A673 (cell line): ENCODE measurements at regions not wholly inside any gene's neighbourhood (a gene's known extent, or its start where the extent isn't known, plus 50 kb on each side); places are given as distances from the start of the nearest gene placed in this dataset.

Source experiments
- BruUV-seq: library from RNA; stranded (reverse); fragments of 400-500 nt; replicated peaks from 2 replicates; lab custom pipeline; 2021; lab: Mats Ljungman, UMichigan
- CTCF ChIA-PET: fragments of 300-600 bp; sonication (Branson Sonifier 250); formaldehyde crosslinking; loops from one replicate; lab custom pipeline; 2022; ENCODE audit warnings: antibody characterized with exemption; lab: Charles Lee
- POLR2A ChIA-PET: fragments of 300-600 bp; sonication (Branson Sonifier 250); formaldehyde crosslinking; loops from one replicate; lab custom pipeline; 2022; ENCODE audit warnings: antibody characterized with exemption; ENCODE audit not compliant: low non-redundant PET; lab: Charles Lee
- DNase-seq: peaks from one replicate; pipeline ENCODE4 v3.0.0-alpha.2; 2015; ENCODE audit warnings: low spot score
- H3K27ac ChIP-seq: fragments of 200-600 bp; sonication (generic); 2 replicates; pipeline ENCODE4 v1.5.1; 2016; ENCODE audit warnings: mixed run types, low read depth, mild to moderate bottlenecking, mixed read lengths, antibody characterized with exemption, low read length; ENCODE audit not compliant: poor library complexity, severe bottlenecking
- H3K27me3 ChIP-seq: fragments of 200-600 bp; sonication (generic); replicated peaks from 2 replicates; pipeline ENCODE4 v1.6.1; 2017; ENCODE audit warnings: mixed run types, low read depth, mild to moderate bottlenecking, mixed read lengths, antibody characterized with exemption, low read length; ENCODE audit not compliant: insufficient read depth, poor library complexity
- H3K36me3 ChIP-seq: fragments of 200-600 bp; sonication (generic); 2 replicates; pipeline ENCODE4 v1.6.1; 2016; ENCODE audit warnings: mixed run types, mild to moderate bottlenecking, mixed read lengths, antibody characterized with exemption, low read length; ENCODE audit not compliant: insufficient read depth, poor library complexity, severe bottlenecking
- H3K4me1 ChIP-seq: fragments of 200-600 bp; sonication (generic); 2 replicates; pipeline ENCODE4 v1.6.1; 2017; ENCODE audit warnings: mixed run types, mild to moderate bottlenecking, mixed read lengths, antibody characterized with exemption, low read length; ENCODE audit not compliant: insufficient read depth, poor library complexity, severe bottlenecking
- H3K4me3 ChIP-seq: fragments of 200-600 bp; sonication (generic); 2 replicates; pipeline ENCODE4 v1.5.1; 2016; ENCODE audit warnings: low read depth, mixed run types, mild to moderate bottlenecking, mixed read lengths, low read length; ENCODE audit not compliant: poor library complexity, severe bottlenecking
- H3K9me3 ChIP-seq: fragments of 200-600 bp; sonication (generic); 2 replicates; pipeline ENCODE4 v1.6.1; 2016; ENCODE audit warnings: mixed run types, low read depth, mild to moderate bottlenecking, mixed read lengths, antibody characterized with exemption, low read length; ENCODE audit not compliant: poor library complexity, severe bottlenecking
- EZH2 ChIP-seq: fragments of 200-600 bp; sonication (generic); IDR thresholded peaks from 2 replicates; pipeline ENCODE4 v1.6.1; 2017; ENCODE audit warnings: borderline replicate concordance, low read depth, mild to moderate bottlenecking, mixed read lengths, antibody characterized with exemption, low read length; ENCODE audit not compliant: poor library complexity, severe bottlenecking
- intact Hi-C: fragments of 100-400 bp; cut with micrococcal nuclease; formaldehyde crosslinking; loops from one replicate; pipeline ENCODE4 v1.10.0; 2022; ENCODE audit not compliant: unreplicated experiment
- TF ChIP-seq, protein P1 (sequence below): fragments of 300-800, 200-600 bp; sonication (generic); conservative IDR thresholded peaks from 2 replicates; pipeline ENCODE4 v1.5.1; 2017; ENCODE audit warnings: low read depth, mild to moderate bottlenecking, antibody characterized with exemption, low read length, moderate library complexity, mixed read lengths

DNA sequence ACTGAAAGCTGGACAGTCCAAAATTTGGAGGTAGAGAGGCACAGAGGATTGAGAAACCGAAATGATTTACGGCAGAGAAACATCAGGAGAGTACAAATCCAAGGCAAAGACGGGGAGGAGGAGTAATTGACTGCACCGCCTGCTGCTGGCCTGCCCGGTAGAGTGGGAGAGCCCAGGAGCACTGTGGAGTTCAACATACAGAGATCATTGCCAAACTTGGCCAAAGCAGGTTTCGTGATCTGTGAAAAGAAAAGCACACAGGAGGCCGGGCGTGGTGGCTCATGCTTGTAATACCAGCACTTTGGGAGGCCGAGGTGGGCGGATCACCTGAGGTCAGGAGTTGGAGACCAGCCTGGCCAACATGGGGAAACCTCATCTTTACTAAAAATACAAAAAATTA lies 306.0 kb upstream of the PFKP start:
- no peak overlapping the region for H3K4me3 ChIP-seq
- peaks cover 94% of the 10 kb centered on the region for H3K27me3 ChIP-seq
- no peaks in the 10 kb centered on the region for H3K9me3 ChIP-seq
- TF ChIP-seq, protein P1, sequence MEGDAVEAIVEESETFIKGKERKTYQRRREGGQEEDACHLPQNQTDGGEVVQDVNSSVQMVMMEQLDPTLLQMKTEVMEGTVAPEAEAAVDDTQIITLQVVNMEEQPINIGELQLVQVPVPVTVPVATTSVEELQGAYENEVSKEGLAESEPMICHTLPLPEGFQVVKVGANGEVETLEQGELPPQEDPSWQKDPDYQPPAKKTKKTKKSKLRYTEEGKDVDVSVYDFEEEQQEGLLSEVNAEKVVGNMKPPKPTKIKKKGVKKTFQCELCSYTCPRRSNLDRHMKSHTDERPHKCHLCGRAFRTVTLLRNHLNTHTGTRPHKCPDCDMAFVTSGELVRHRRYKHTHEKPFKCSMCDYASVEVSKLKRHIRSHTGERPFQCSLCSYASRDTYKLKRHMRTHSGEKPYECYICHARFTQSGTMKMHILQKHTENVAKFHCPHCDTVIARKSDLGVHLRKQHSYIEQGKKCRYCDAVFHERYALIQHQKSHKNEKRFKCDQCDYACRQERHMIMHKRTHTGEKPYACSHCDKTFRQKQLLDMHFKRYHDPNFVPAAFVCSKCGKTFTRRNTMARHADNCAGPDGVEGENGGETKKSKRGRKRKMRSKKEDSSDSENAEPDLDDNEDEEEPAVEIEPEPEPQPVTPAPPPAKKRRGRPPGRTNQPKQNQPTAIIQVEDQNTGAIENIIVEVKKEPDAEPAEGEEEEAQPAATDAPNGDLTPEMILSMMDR: no peak
- TF ChIP-seq EZH2: no peak
- CTCF ChIA-PET: no interaction called here
- intact Hi-C loops: no loop called here
- DNase-seq: no peak
- H3K36me3 ChIP-seq: no peaks in the 10 kb centered on the region
- POLR2A ChIA-PET: no interaction called here
- peaks cover 5% of the 10 kb centered on the region for H3K4me1 ChIP-seq
- BruUV-seq: no TSS peak
- H3K27ac ChIP-seq: no peak overlapping the region

DNA sequence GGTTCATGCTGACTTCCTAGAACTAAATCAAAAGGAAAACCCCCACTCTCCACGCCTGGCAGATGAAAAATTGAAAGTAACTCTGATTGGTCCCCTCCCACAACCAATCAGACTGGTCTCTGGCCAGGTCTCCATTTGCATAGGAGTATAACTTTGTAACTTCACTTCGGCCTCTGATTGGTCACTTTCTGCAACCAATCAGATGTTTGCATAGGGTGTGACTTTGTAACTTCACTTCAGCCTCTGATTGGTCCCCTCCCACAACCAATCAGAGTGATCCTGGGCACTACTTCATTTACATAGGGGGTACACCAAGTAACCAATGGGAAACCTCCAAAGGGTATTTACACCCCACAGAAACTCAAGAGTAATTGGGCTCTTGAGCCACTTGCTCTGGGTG lies 306.6 kb upstream of the PFKP start:
- Histone ChIP-seq H3K4me1 (no peaks in the 10 kb centered on the region), H3K4me3 (no peak overlapping the region), H3K36me3 (no peaks in the 10 kb centered on the region), H3K9me3 (no peaks in the 10 kb centered on the region), H3K27ac (no peak overlapping the region), H3K27me3 (peaks cover 91% of the 10 kb centered on the region)
- ChIA-PET POLR2A (no interaction called here), CTCF (no interaction called here)
- intact Hi-C loops: no loop called here
- TF ChIP-seq, protein P1: no peak
- no peak for TF ChIP-seq EZH2
- peak; percentile 32 for DNase-seq
- BruUV-seq: no TSS peak

DNA sequence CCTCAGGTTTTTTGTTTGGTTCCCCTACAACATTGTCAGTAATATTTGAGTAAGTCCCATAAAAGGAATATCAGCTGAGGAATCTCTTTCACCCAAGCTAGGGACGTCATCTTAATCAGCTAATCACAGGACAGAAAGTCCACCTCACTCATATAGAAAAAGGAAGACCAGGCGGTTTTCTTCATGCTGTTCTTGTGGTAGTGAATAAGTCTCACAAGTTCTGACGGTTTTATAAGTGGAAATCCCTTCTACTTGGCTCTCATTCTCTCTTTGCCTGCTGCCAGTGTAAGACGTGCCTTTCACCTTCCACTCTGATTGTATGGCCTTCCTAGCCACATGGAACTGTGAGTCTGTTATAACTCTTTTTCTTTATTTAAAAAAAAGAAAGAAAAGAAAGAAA lies 308.1 kb upstream of the PFKP start:
- Histone ChIP-seq H3K4me3 (no peak overlapping the region), H3K9me3 (no peaks in the 10 kb centered on the region), H3K4me1 (no peaks in the 10 kb centered on the region), H3K27me3 (peaks cover 88% of the 10 kb centered on the region), H3K27ac (no peak overlapping the region), H3K36me3 (no peaks in the 10 kb centered on the region)
- ChIA-PET CTCF (no interaction called here), POLR2A (no interaction called here)
- no peak for DNase-seq
- BruUV-seq: no TSS peak
- TF ChIP-seq, protein P1: no peak
- no peak for TF ChIP-seq EZH2
- intact Hi-C loops: no loop called here
